C4-2B (cell line): ENCODE measurements at regions not wholly inside any gene's neighbourhood (a gene's known extent, or its start where the extent isn't known, plus 50 kb on each side); places are given as distances from the start of the nearest gene placed in this dataset.

ENCODE experiments used
- ZFX ChIP-seq: fragments of 450-650 bp; IDR thresholded peaks from 2 replicates; pipeline ENCODE4 v1.6.1; 2017
- TF ChIP-seq, protein P1 (sequence below): fragments of 450-650 bp; conservative IDR thresholded peaks from 2 replicates; pipeline ENCODE4 v1.5.1; 2017; ENCODE audit warnings: mild to moderate bottlenecking

DNA sequence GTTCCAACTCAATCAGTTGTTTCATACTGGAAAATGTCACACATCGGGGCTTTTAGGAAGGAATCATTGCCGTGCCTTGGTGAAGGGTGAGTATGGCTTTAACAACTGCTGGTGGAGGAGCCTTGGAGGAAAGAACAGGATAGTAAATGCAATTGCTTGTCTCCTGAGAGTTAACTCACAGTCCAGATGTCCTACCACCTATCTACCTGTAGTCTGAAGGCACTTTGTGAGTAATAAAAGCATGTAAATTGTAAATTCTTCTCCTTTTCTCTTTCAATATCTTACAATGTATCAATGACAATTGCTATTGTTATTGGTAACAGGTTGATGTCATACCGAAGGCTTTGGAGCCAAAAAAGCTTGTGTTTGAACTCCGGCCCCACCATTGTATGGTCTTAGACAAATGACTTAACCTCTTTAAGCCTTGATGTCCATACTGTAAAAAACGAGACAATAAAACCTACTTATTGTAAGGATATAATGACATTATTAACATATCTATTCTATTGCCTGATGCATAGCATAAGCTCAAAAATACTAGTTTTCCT is 397.4 kb downstream of the ADAMTS20 start:
- no peak for TF ChIP-seq ZFX
- TF ChIP-seq, protein P1, sequence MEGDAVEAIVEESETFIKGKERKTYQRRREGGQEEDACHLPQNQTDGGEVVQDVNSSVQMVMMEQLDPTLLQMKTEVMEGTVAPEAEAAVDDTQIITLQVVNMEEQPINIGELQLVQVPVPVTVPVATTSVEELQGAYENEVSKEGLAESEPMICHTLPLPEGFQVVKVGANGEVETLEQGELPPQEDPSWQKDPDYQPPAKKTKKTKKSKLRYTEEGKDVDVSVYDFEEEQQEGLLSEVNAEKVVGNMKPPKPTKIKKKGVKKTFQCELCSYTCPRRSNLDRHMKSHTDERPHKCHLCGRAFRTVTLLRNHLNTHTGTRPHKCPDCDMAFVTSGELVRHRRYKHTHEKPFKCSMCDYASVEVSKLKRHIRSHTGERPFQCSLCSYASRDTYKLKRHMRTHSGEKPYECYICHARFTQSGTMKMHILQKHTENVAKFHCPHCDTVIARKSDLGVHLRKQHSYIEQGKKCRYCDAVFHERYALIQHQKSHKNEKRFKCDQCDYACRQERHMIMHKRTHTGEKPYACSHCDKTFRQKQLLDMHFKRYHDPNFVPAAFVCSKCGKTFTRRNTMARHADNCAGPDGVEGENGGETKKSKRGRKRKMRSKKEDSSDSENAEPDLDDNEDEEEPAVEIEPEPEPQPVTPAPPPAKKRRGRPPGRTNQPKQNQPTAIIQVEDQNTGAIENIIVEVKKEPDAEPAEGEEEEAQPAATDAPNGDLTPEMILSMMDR = no peak
